Loucy (cell line): ENCODE measurements at regions not wholly inside any gene's neighbourhood (a gene's known extent, or its start where the extent isn't known, plus 50 kb on each side); places are given as distances from the start of the nearest gene placed in this dataset.
"Not testable (repeated sequence)": the region's sequence is repeated elsewhere in the genome, so short reads cannot be mapped to it uniquely, and the experiment has no call there.

Experiments
- H2AFZ ChIP-seq: fragments of 200-600 bp; sonication (generic); 2 replicates; pipeline ENCODE4 v1.6.0; 2016; ENCODE audit warnings: antibody characterized with exemption, mild to moderate bottlenecking, low read length, moderate library complexity
- H3F3A ChIP-seq: fragments of 200-600 bp; 2 replicates; pipeline ENCODE4 v1.6.0; 2016; ENCODE audit warnings: antibody characterized with exemption, low read depth, mild to moderate bottlenecking
- H3K27me3 ChIP-seq: fragments of 200-600 bp; sonication (generic); 2 replicates; pipeline ENCODE4 v1.6.1; 2014; ENCODE audit warnings: low read length, mild to moderate bottlenecking; ENCODE audit not compliant: insufficient read depth, poor library complexity, severe bottlenecking
- H3K36me3 ChIP-seq: fragments of 200-600 bp; sonication (generic); 2 replicates; pipeline ENCODE4 v1.6.1; 2016; ENCODE audit warnings: low read length; ENCODE audit not compliant: insufficient read depth
- H3K4me1 ChIP-seq: fragments of 200-600 bp; sonication (generic); 2 replicates; pipeline ENCODE4 v1.5.1; 2014; ENCODE audit warnings: low read length, mild to moderate bottlenecking; ENCODE audit not compliant: insufficient read depth, poor library complexity, severe bottlenecking
- H3K4me2 ChIP-seq: fragments of 200-600 bp; sonication (generic); 2 replicates; pipeline ENCODE4 v1.6.0; 2014; ENCODE audit warnings: antibody characterized with exemption, low read length, low read depth, mild to moderate bottlenecking; ENCODE audit not compliant: poor library complexity, severe bottlenecking
- H3K4me3 ChIP-seq: fragments of 200-600 bp; sonication (generic); 2 replicates; pipeline ENCODE4 v1.5.1; 2014; ENCODE audit warnings: low read length, mild to moderate bottlenecking, mixed read lengths; ENCODE audit not compliant: poor library complexity, severe bottlenecking
- H3K79me2 ChIP-seq: fragments of 200-600 bp; sonication (generic); 2 replicates; pipeline ENCODE4 v1.6.1; 2014; ENCODE audit warnings: low read length; ENCODE audit not compliant: insufficient read depth
- H3K9ac ChIP-seq: fragments of 200-600 bp; sonication (generic); 2 replicates; pipeline ENCODE4 v1.6.0; 2014; ENCODE audit warnings: mild to moderate bottlenecking, low read depth, low read length, moderate library complexity; ENCODE audit not compliant: poor library complexity, severe bottlenecking
- H3K9me2 ChIP-seq: fragments of 200-600 bp; sonication (generic); replicated peaks from 2 replicates; pipeline ENCODE4 v1.6.1; 2016; ENCODE audit warnings: low read depth, low read length, mixed read lengths
- H3K9me3 ChIP-seq: fragments of 200-600 bp; sonication (generic); 2 replicates; pipeline ENCODE4 v1.6.1; 2014; ENCODE audit warnings: mild to moderate bottlenecking, antibody characterized with exemption, low read length, low read depth; ENCODE audit not compliant: insufficient read depth
- H4K20me1 ChIP-seq: fragments of 200-600 bp; sonication (generic); 2 replicates; pipeline ENCODE4 v1.6.0; 2014; ENCODE audit warnings: antibody characterized with exemption, low read length, mild to moderate bottlenecking; ENCODE audit not compliant: insufficient read depth, poor library complexity, severe bottlenecking
- CTCF ChIP-seq: fragments of 200-600 bp; sonication (generic); conservative IDR thresholded peaks from 2 replicates; pipeline ENCODE4 v1.5.1; 2014; ENCODE audit warnings: mild to moderate bottlenecking, antibody characterized with exemption, low read length
- EZH2phosphoT487 ChIP-seq: fragments of 200-600 bp; IDR thresholded peaks from 2 replicates; pipeline ENCODE4 v1.6.1; 2018; ENCODE audit warnings: antibody characterized with exemption, mild to moderate bottlenecking, moderate library complexity, borderline replicate concordance

GRCh38 chr3:75193797-75194196 lies 470.3 kb upstream of the FRG2C start:
- no peak overlapping the region for H2AFZ ChIP-seq
- no peak for TF ChIP-seq CTCF
- no peak for TF ChIP-seq EZH2phosphoT487
- H3K4me2 ChIP-seq, result no peak overlapping the region
- H3K9me2 ChIP-seq, result no peaks in the 10 kb centered on the region
- no peaks in the 10 kb centered on the region for H3K9me3 ChIP-seq
- no peak overlapping the region for H3K9ac ChIP-seq
- no peaks in the 10 kb centered on the region for H3F3A ChIP-seq
- H3K4me1 ChIP-seq, result no peaks in the 10 kb centered on the region
- H3K79me2 ChIP-seq, result no peaks in the 10 kb centered on the region
- H3K4me3 ChIP-seq, result no peak overlapping the region
- H4K20me1 ChIP-seq, result no peaks in the 10 kb centered on the region
- H3K36me3 ChIP-seq, result no peaks in the 10 kb centered on the region
- H3K27me3 ChIP-seq, result no peaks in the 10 kb centered on the region

GRCh38 chr3:75214332-75214731 lies 449.8 kb upstream of the FRG2C start:
- H3K4me3 ChIP-seq, H3K9me3 ChIP-seq, H3K4me2 ChIP-seq, H3K79me2 ChIP-seq, H3F3A ChIP-seq, H3K9ac ChIP-seq, H2AFZ ChIP-seq, H4K20me1 ChIP-seq, H3K9me2 ChIP-seq, H3K27me3 ChIP-seq, H3K4me1 ChIP-seq, H3K36me3 ChIP-seq: not testable (repeated sequence)

- Histone ChIP-seq H3K4me2 (no peak overlapping the region), H3K9me2 (no peaks in the 10 kb centered on the region), H3K4me3 (no peak overlapping the region), H3K27me3 (no peaks in the 10 kb centered on the region), H3K36me3 (no peaks in the 10 kb centered on the region), H3K9ac (no peak overlapping the region), H4K20me1 (no peaks in the 10 kb centered on the region), H3K79me2 (no peaks in the 10 kb centered on the region), H2AFZ (no peak overlapping the region), H3F3A (no peaks in the 10 kb centered on the region), H3K4me1 (no peaks in the 10 kb centered on the region), H3K9me3 (no peaks in the 10 kb centered on the region)
- TF ChIP-seq CTCF (no peak), EZH2phosphoT487 (no peak)
Observed at GRCh38 chr3:75218577-75218976, 445.6 kb upstream of the FRG2C start.

- Histone ChIP-seq H4K20me1 (no peaks in the 10 kb centered on the region), H3K9me3 (no peaks in the 10 kb centered on the region), H3K4me2 (no peak overlapping the region), H3K9ac (no peak overlapping the region), H2AFZ (no peak overlapping the region), H3K27me3 (no peaks in the 10 kb centered on the region), H3K9me2 (no peaks in the 10 kb centered on the region), H3K4me1 (no peaks in the 10 kb centered on the region), H3K4me3 (no peak overlapping the region), H3K36me3 (no peaks in the 10 kb centered on the region), H3K79me2 (no peaks in the 10 kb centered on the region), H3F3A (no peaks in the 10 kb centered on the region)
- TF ChIP-seq CTCF (no peak), EZH2phosphoT487 (no peak)
Observed at GRCh38 chr3:75220932-75221331, 443.2 kb upstream of the FRG2C start.
